OCI-LY7 (cell line): ENCODE measurements at regions not wholly inside any gene's neighbourhood (a gene's known extent, or its start where the extent isn't known, plus 50 kb on each side); places are given as distances from the start of the nearest gene placed in this dataset.

Experiments
- BruUV-seq: library from RNA; stranded (reverse); fragments of 400-500 nt; replicated peaks from 2 replicates; lab custom pipeline; 2021; lab: Mats Ljungman, UMichigan
- CTCF ChIA-PET: fragments of 300-600 bp; sonication (Branson Sonifier 250); formaldehyde crosslinking; loops from one replicate; lab custom pipeline; 2022; ENCODE audit warnings: antibody characterized with exemption; ENCODE audit not compliant: unreplicated experiment; lab: Charles Lee
- POLR2A ChIA-PET: fragments of 300-600 bp; sonication (Branson Sonifier 250); formaldehyde crosslinking; loops from one replicate; lab custom pipeline; 2022; ENCODE audit warnings: antibody characterized with exemption; lab: Charles Lee
- DNase-seq: peaks from one replicate; pipeline ENCODE4 v3.0.0-alpha.2; 2015; ENCODE audit warnings: low spot score
- H2AFZ ChIP-seq: fragments of 200-600 bp; sonication (generic), shearing (Covaris generic); 2 replicates; pipeline ENCODE4 v1.6.1; 2014; ENCODE audit warnings: mild to moderate bottlenecking, antibody characterized with exemption, low read length, moderate library complexity
- H3K27ac ChIP-seq: fragments of 200-600 bp; sonication (generic); 2 replicates; pipeline ENCODE4 v1.5.1; 2014; ENCODE audit warnings: mixed run types, low read depth, mild to moderate bottlenecking, moderate library complexity, low read length, inconsistent platforms; ENCODE audit not compliant: poor library complexity, severe bottlenecking
- H3K36me3 ChIP-seq: fragments of 200-600 bp; sonication (generic); 2 replicates; pipeline ENCODE4 v1.6.1; 2014; ENCODE audit warnings: mild to moderate bottlenecking, antibody characterized with exemption, low read length, moderate library complexity, mixed read lengths; ENCODE audit not compliant: insufficient read depth
- H3K4me1 ChIP-seq: fragments of 200-600 bp; sonication (generic); 2 replicates; pipeline ENCODE4 v1.5.1; 2014; ENCODE audit warnings: mild to moderate bottlenecking, low read length; ENCODE audit not compliant: insufficient read depth, poor library complexity, severe bottlenecking
- H3K4me2 ChIP-seq: fragments of 200-600 bp; sonication (generic); 2 replicates; pipeline ENCODE4 v1.6.1; 2014; ENCODE audit warnings: mild to moderate bottlenecking, low read length
- H3K4me3 ChIP-seq: fragments of 200-600 bp; sonication (generic); 2 replicates; pipeline ENCODE4 v1.5.1; 2014; ENCODE audit warnings: mild to moderate bottlenecking, low read depth, low read length; ENCODE audit not compliant: poor library complexity, severe bottlenecking
- H3K79me2 ChIP-seq: fragments of 200-600 bp; sonication (generic); 2 replicates; pipeline ENCODE4 v1.6.1; 2016; ENCODE audit warnings: low read depth, mild to moderate bottlenecking, low read length, moderate library complexity, mixed read lengths; ENCODE audit not compliant: insufficient read depth
- H3K9me2 ChIP-seq: fragments of 200-600 bp; sonication (generic); 2 replicates; pipeline ENCODE4 v1.6.1; 2016; ENCODE audit warnings: mild to moderate bottlenecking, low read length, mixed read lengths; ENCODE audit not compliant: insufficient read depth
- H3K9me3 ChIP-seq: fragments of 200-600 bp; sonication (generic); 2 replicates; pipeline ENCODE4 v1.6.1; 2014; ENCODE audit warnings: mild to moderate bottlenecking, mixed run types, low read length, mixed read lengths
- H4K20me1 ChIP-seq: fragments of 200-600 bp; sonication (generic); 2 replicates; pipeline ENCODE4 v1.6.1; 2014; ENCODE audit warnings: mild to moderate bottlenecking, antibody characterized with exemption, low read length, moderate library complexity, mixed read lengths; ENCODE audit not compliant: insufficient read depth
- EZH2phosphoT487 ChIP-seq: fragments of 200-600 bp; sonication (generic); IDR thresholded peaks from 2 replicates; pipeline ENCODE4 v1.6.1; 2018; ENCODE audit warnings: low read depth, borderline replicate concordance, mild to moderate bottlenecking, mixed run types, antibody characterized with exemption, low read length, moderate library complexity, mixed read lengths
- intact Hi-C: fragments of 100-400 bp; cut with micrococcal nuclease; formaldehyde crosslinking; loops from one replicate; pipeline ENCODE4 v1.10.0; 2022; ENCODE audit not compliant: unreplicated experiment
- TF ChIP-seq, protein P1 (sequence below): fragments of 200-600 bp; sonication (generic); conservative IDR thresholded peaks from 2 replicates; pipeline ENCODE4 v1.5.1; 2014; ENCODE audit warnings: mild to moderate bottlenecking, antibody characterized with exemption, low read length, moderate library complexity, mixed read lengths

DNA sequence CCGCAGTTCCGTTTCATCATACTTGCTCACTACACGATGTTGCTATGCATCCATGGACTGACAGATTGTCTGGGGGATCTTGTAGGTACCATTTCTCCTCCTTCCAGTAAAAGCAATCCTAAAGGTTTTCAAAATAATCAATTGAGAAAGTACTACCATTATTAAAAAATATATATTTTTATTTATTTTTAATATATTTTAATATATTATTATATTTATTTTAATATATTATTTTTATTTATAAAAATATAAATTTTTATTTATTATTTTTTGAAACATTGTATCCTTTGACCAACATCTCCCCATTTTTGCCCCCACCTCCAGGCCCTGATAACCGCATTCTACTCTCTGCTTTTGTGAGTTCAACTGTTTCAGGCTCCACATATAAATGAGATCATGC, 237.6 kb upstream of the IRX4 start:
- Histone ChIP-seq H3K4me1 (no peaks in the 10 kb centered on the region), H3K9me2 (no peaks in the 10 kb centered on the region), H2AFZ (no peak overlapping the region), H4K20me1 (no peaks in the 10 kb centered on the region), H3K27ac (no peak overlapping the region), H3K9me3 (no peaks in the 10 kb centered on the region), H3K79me2 (no peaks in the 10 kb centered on the region), H3K4me3 (no peak overlapping the region), H3K4me2 (no peak overlapping the region), H3K36me3 (no peaks in the 10 kb centered on the region)
- intact Hi-C loops: no loop called here
- TF ChIP-seq, protein P1, sequence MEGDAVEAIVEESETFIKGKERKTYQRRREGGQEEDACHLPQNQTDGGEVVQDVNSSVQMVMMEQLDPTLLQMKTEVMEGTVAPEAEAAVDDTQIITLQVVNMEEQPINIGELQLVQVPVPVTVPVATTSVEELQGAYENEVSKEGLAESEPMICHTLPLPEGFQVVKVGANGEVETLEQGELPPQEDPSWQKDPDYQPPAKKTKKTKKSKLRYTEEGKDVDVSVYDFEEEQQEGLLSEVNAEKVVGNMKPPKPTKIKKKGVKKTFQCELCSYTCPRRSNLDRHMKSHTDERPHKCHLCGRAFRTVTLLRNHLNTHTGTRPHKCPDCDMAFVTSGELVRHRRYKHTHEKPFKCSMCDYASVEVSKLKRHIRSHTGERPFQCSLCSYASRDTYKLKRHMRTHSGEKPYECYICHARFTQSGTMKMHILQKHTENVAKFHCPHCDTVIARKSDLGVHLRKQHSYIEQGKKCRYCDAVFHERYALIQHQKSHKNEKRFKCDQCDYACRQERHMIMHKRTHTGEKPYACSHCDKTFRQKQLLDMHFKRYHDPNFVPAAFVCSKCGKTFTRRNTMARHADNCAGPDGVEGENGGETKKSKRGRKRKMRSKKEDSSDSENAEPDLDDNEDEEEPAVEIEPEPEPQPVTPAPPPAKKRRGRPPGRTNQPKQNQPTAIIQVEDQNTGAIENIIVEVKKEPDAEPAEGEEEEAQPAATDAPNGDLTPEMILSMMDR: no peak
- TF ChIP-seq EZH2phosphoT487: no peak
- CTCF ChIA-PET: no interaction called here
- POLR2A ChIA-PET: interaction anchor here (0.6 kb wide), 1 partner anchor 134 kb away, joined by 3 read pairs; no protein-coding TSS in a partner anchor
- DNase-seq: no peak
- BruUV-seq: no TSS peak

DNA sequence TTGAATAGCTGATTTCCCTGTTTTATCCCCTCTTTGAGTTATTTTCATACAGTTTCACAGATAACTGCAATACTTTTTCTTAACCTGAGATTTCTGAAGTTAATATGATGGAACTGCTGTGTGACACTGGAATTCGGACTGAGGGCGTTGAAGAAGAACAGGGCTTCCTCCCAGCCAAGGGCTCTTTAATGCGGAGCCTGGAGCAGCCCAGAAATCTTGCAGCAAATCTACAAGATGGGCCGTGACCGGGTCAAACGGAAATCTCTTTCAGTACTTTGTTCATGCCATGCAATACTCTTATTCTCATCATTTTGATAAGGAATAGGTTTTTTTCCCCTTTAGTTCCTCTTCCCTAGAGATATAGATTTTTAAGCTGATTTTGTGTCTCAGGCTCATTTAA, 236.8 kb upstream of the IRX4 start:
- no peaks in the 10 kb centered on the region for H4K20me1 ChIP-seq
- POLR2A ChIA-PET: no interaction called here
- CTCF ChIA-PET: no interaction called here

More for the DNA sequence above, 236.8 kb upstream of the IRX4 start:
- no peaks in the 10 kb centered on the region for H3K36me3 ChIP-seq
- no peak overlapping the region for H2AFZ ChIP-seq
- no peaks in the 10 kb centered on the region for H3K79me2 ChIP-seq
- no peak for TF ChIP-seq EZH2phosphoT487
- TF ChIP-seq, protein P1: no peak
- no peak overlapping the region for H3K27ac ChIP-seq
- no peaks in the 10 kb centered on the region for H3K9me2 ChIP-seq
- no peak for DNase-seq
- intact Hi-C loops: no loop called here
- no peak overlapping the region for H3K4me2 ChIP-seq
- no peak overlapping the region for H3K4me3 ChIP-seq
- no TSS peak for BruUV-seq
- no peaks in the 10 kb centered on the region for H3K9me3 ChIP-seq
- H3K4me1 ChIP-seq: no peaks in the 10 kb centered on the region
